Astrocyte (in vitro differentiated cells and primary cell): ENCODE measurements at regions not wholly inside any gene's neighbourhood (a gene's known extent, or its start where the extent isn't known, plus 50 kb on each side); places are given as distances from the start of the nearest gene placed in this dataset.
"Not testable (repeated sequence)": the region's sequence is repeated elsewhere in the genome, so short reads cannot be mapped to it uniquely, and the experiment has no call there.

Source experiments
- DNase-seq: peaks from one replicate; pipeline ENCODE4 v3.0.0-alpha.2; 2010; ENCODE audit warnings: low read depth
- FAIRE-seq: peaks from 2 replicates; lab custom pipeline; 2011; peaks lifted over from hg19 to GRCh38; lab: Jason Lieb, UNC
- H2AFZ ChIP-seq: 2 replicates; pipeline ENCODE4 v1.6.0; 2012; ENCODE audit warnings: low read depth, low read length, inconsistent platforms
- H3K27ac ChIP-seq: 2 replicates; pipeline ENCODE4 v1.5.1; 2011; ENCODE audit warnings: low read depth, low read length, inconsistent platforms
- H3K27me3 ChIP-seq: 2 replicates; pipeline ENCODE4 v1.6.0; 2011; ENCODE audit warnings: low read length, inconsistent platforms; ENCODE audit not compliant: insufficient read depth
- H3K36me3 ChIP-seq: 2 replicates; pipeline ENCODE4 v1.5.1; 2011; ENCODE audit warnings: low read length, inconsistent platforms; ENCODE audit not compliant: insufficient read depth
- H3K4me1 ChIP-seq: 2 replicates; pipeline ENCODE4 v1.5.1; 2011; ENCODE audit warnings: low read length, inconsistent platforms; ENCODE audit not compliant: insufficient read depth
- H3K4me2 ChIP-seq: 2 replicates; pipeline ENCODE4 v1.6.0; 2012; ENCODE audit warnings: low read length, inconsistent platforms
- H3K4me3 ChIP-seq: 2 replicates; pipeline ENCODE4 v1.5.1; 2011; ENCODE audit warnings: low read depth, mild to moderate bottlenecking, low read length, inconsistent platforms; ENCODE audit not compliant: insufficient read depth
- H3K79me2 ChIP-seq: 2 replicates; pipeline ENCODE4 v1.6.0; 2012; ENCODE audit warnings: mild to moderate bottlenecking, low read length, inconsistent platforms; ENCODE audit not compliant: insufficient read depth
- H3K9ac ChIP-seq: 2 replicates; pipeline ENCODE4 v1.6.0; 2012; ENCODE audit warnings: mild to moderate bottlenecking, low read length, inconsistent platforms
- H3K9me3 ChIP-seq: 2 replicates; pipeline ENCODE4 v1.5.1; 2012; ENCODE audit warnings: low read depth, mild to moderate bottlenecking, low read length, inconsistent platforms; ENCODE audit not compliant: insufficient read depth
- H4K20me1 ChIP-seq: 2 replicates; pipeline ENCODE4 v1.6.0; 2012; ENCODE audit warnings: low read length, inconsistent platforms; ENCODE audit not compliant: insufficient read depth
- H3K27ac Mint-ChIP-seq: one replicate; pipeline ENCODE4 v1.8.0; 2021; ENCODE audit warnings: mild to moderate bottlenecking, mixed read lengths; ENCODE audit not compliant: unreplicated experiment
- H3K27me3 Mint-ChIP-seq: one replicate; pipeline ENCODE4 v1.8.0; 2021; ENCODE audit warnings: low read depth, mixed read lengths; ENCODE audit not compliant: unreplicated experiment
- H3K36me3 Mint-ChIP-seq: one replicate; pipeline ENCODE4 v1.8.0; 2021; ENCODE audit warnings: low read depth, mixed read lengths; ENCODE audit not compliant: unreplicated experiment
- H3K4me1 Mint-ChIP-seq: one replicate; pipeline ENCODE4 v1.8.0; 2021; ENCODE audit warnings: low read depth, mixed read lengths; ENCODE audit not compliant: unreplicated experiment
- H3K4me3 Mint-ChIP-seq: one replicate; pipeline ENCODE4 v1.8.0; 2021; ENCODE audit warnings: mild to moderate bottlenecking, moderate library complexity, mixed read lengths; ENCODE audit not compliant: unreplicated experiment
- H3K9me3 Mint-ChIP-seq: one replicate; pipeline ENCODE4 v1.8.0; 2021; ENCODE audit warnings: mild to moderate bottlenecking, mixed read lengths; ENCODE audit not compliant: unreplicated experiment

DNA sequence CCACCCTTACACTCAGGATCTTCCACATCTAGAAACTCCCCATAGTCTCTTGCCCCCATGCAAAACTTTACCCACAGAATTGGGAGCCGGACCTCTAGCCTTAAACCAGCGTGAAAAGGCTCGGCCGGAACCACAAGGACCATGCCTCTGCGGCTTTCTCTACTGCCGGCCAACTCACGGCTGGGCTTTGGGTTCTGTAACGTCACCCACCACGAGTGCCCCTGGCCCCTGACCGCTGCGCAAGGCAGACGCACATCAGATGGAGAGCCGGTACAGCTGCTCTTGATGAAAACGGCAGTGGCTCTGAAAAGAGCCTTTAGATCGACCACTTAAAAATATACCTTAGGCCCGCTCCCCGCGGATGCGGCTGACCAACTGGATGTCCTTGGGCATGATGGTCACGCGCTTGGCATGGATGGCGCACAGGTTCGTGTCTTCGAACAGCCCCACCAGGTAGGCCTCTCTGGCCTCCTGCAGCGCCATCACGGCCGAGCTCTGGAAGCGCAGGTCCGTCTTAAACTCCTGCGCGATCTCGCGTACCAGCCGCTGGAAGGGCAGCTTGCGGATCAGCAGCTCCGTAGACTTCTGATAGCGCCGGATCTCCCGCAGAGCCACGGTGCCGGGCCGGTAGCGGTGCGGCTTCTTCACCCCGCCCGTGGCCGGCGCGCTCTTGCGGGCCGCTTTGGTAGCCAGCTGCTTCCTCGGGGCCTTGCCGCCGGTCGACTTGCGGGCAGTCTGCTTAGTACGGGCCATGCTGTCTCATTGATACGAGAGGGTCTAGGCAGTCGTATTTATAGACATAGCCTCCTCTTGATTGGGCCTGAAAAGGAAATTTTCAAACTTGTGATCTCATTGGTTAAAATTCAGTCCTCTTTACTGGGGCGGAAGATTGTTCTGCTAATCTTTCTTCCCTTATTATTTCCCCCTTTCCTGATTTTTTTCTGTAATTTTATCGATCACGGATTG lies 66.3 kb downstream of the FAM72C start:
- not testable (repeated sequence) for H3K27ac Mint-ChIP-seq, H3K79me2 ChIP-seq, H3K4me1 Mint-ChIP-seq, H3K27me3 Mint-ChIP-seq, H3K9me3 ChIP-seq, H3K9me3 Mint-ChIP-seq, H3K36me3 Mint-ChIP-seq, H3K4me1 ChIP-seq, H3K27me3 ChIP-seq, H4K20me1 ChIP-seq, FAIRE-seq, H3K36me3 ChIP-seq
- H3K9ac ChIP-seq = peak overlapping the region; percentile 72
- peak overlapping the region; percentile 82 for H3K4me3 Mint-ChIP-seq
- H3K4me2 ChIP-seq = peak overlapping the region; percentile 81
- peak overlapping the region; percentile 6 for H3K27ac ChIP-seq
- peak overlapping the region; percentile 56 for H3K4me3 ChIP-seq
- DNase-seq = peak; percentile 64
- peak overlapping the region; percentile 80 for H2AFZ ChIP-seq

DNA sequence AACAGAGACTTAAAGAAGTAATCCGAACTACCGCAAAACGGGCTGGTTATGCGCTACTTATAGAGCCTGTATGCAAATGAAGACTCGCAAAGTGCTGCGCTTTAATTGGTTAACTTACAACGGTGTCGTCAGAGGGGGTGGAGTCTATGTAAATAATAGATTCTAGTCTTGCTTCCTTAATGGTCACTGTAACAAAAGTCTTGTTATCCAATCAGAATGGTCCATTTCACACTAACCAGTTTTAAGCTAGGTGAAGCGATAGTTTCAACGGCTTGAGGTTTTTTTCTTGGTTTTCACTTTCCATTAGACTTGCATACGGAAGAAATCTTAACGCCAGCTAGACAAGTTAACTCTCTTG lies 67.2 kb downstream of the FAM72C start:
- not testable (repeated sequence) for H3K36me3 ChIP-seq, H3K27me3 Mint-ChIP-seq, FAIRE-seq, H4K20me1 ChIP-seq, H3K9me3 ChIP-seq, DNase-seq, H3K79me2 ChIP-seq, H3K4me1 Mint-ChIP-seq, H3K27ac Mint-ChIP-seq, H3K36me3 Mint-ChIP-seq, H3K9me3 Mint-ChIP-seq, H3K4me1 ChIP-seq, H3K27me3 ChIP-seq
- H3K27ac ChIP-seq = peak overlapping the region; percentile 33
- peak overlapping the region; percentile 80 for H3K4me2 ChIP-seq
- peak overlapping the region; percentile 60 for H3K9ac ChIP-seq
- H3K4me3 Mint-ChIP-seq = peak overlapping the region; percentile 80
- H3K4me3 ChIP-seq = peak overlapping the region; percentile 59
- peak overlapping the region; percentile 34 for H2AFZ ChIP-seq

DNA sequence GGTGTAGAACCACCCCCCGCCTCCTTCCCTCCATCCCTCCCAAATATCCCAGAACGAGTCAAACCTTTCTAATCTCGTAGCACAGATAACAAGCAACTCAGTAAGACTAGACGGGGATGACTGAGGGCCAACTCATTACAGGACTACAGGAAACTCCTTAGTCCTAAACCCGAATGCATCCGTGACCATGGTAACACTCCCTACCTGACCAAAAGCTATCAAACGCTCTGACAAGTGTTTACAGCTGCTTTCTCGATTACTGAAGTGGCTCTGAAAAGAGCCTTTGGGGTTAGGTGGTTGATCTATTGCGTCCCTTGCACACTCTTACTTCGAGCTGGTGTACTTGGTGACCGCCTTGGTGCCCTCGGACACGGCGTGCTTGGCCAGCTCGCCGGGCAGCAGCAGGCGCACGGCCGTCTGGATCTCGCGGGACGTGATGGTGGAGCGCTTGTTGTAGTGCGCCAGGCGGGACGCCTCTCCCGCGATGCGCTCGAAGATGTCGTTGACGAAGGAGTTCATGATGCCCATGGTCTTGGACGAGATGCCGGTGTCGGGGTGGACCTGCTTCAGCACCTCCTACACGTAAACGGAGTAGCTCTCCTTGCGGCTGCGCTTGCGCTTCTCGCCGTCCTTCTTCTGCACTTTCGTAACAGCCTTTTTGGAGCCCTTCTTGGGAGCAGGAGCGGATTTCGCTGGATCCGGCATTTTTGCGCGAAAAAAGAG lies 67.7 kb downstream of the FAM72C start:
- not testable (repeated sequence) for FAIRE-seq, H3K27me3 ChIP-seq, H3K9me3 Mint-ChIP-seq, H3K79me2 ChIP-seq, H3K9me3 ChIP-seq, H3K27me3 Mint-ChIP-seq, H3K27ac Mint-ChIP-seq, H3K4me1 ChIP-seq, H3K36me3 ChIP-seq, H3K4me1 Mint-ChIP-seq, H3K36me3 Mint-ChIP-seq, H4K20me1 ChIP-seq
- DNase-seq = peak; percentile 47
- Histone ChIP-seq H3K4me2 (peak overlapping the region; percentile 80), H3K4me3 (peak overlapping the region; percentile 59), H3K9ac (peak overlapping the region; percentile 60), H2AFZ (peak overlapping the region; percentile 34), H3K27ac (peak overlapping the region; percentile 33)
- peak overlapping the region; percentile 80 for H3K4me3 Mint-ChIP-seq

DNA sequence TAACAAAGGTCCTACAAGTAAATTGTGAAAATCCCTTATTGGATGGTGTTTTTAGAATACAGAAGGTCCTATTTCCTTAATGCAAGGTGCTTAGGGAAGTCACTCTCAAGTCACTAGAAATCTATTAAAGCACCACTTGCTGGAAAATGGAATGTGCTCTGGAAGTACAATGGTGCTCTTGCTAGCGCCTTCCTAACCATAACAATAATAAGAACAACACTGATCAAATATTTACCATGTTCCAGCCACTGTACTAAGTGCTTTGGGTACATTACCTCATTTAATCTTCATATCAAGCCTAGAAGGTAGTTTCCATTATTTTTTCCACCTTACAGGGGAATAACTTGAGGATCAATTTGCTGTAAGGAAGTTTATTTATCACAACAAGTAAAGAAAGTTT lies 75.4 kb downstream of the FAM72C start:
- H2AFZ ChIP-seq, H3K36me3 Mint-ChIP-seq, H3K27me3 ChIP-seq, H3K4me2 ChIP-seq, H3K27me3 Mint-ChIP-seq, H3K4me3 ChIP-seq, DNase-seq, H3K4me1 ChIP-seq, H3K4me1 Mint-ChIP-seq, H3K9me3 Mint-ChIP-seq, H3K9me3 ChIP-seq, H3K27ac ChIP-seq, H3K9ac ChIP-seq, H3K27ac Mint-ChIP-seq, H3K36me3 ChIP-seq, H4K20me1 ChIP-seq, FAIRE-seq, H3K79me2 ChIP-seq, H3K4me3 Mint-ChIP-seq: not testable (repeated sequence)

DNA sequence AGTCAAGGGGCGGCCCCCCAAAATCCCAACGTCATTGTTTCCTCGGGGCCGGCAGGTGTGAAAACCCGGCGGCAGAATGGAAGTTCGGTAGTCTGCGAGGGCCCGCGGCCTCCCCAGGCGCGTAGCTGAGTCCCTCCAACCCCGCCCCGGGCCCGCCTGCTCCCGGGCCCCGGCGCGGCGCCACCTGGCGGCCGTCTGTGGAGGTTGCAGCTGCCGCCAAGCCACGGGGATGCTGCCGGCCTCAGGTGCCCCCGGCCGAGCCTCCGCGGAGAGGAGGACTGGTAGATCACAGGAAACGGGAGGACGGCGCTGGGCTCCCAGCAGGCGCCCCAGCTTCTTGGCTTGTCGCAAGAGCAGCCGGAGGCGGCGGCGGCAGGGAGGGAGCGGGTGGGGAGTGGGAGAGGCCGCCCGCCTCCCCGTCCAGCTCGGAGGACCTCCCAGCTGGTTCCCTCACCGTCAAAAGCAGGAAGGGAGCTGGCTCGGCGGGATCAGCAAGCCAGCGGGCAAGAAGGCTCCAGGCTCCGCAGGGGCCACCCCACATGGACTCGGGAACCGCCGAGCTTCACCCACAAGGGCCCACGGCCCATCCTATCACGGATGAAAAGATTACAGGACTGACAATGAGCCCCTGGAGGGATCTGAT lies 86.7 kb downstream of the FAM72C start:
- H3K9me3 Mint-ChIP-seq, H3K27me3 ChIP-seq, H3K27ac Mint-ChIP-seq, H3K9me3 ChIP-seq, H3K9ac ChIP-seq, H4K20me1 ChIP-seq, H3K27ac ChIP-seq, H3K36me3 ChIP-seq, H3K36me3 Mint-ChIP-seq, H3K4me1 Mint-ChIP-seq, H2AFZ ChIP-seq, H3K79me2 ChIP-seq, H3K27me3 Mint-ChIP-seq, H3K4me2 ChIP-seq, FAIRE-seq, H3K4me1 ChIP-seq, H3K4me3 Mint-ChIP-seq, H3K4me3 ChIP-seq: not testable (repeated sequence)
- DNase-seq = peak; percentile 7
